GM18499 (cell line): ENCODE measurements at regions not wholly inside any gene's neighbourhood (a gene's known extent, or its start where the extent isn't known, plus 50 kb on each side); places are given as distances from the start of the nearest gene placed in this dataset.

Experiments
- ATAC-seq: cut with Tn5 transposase; IDR thresholded peaks from one replicate; pipeline ENCODE4 v1.9.1; 2021; ENCODE audit warnings: moderate number of reproducible peaks; ENCODE audit not compliant: insufficient read depth, unreplicated experiment

- no peak for ATAC-seq
These were observed 156.9 kb downstream of the USP12 start for GRCh38 chr13:27014406-27015359.

GRCh38 chr13:27012482-27013197, 159.0 kb downstream of the USP12 start:
- ATAC-seq: no peak

GRCh38 chr13:27011661-27012060, 159.9 kb downstream of the USP12 start:
- ATAC-seq: no peak

GRCh38 chr13:27008733-27009132, 162.9 kb downstream of the USP12 start:
- no peak for ATAC-seq

- ATAC-seq: no peak
These were observed 164.4 kb downstream of the USP12 start for GRCh38 chr13:27007166-27007565.

GRCh38 chr13:27006519-27007161, 165.0 kb downstream of the USP12 start:
- ATAC-seq: no peak

- no peak for ATAC-seq
These were observed 165.6 kb downstream of the USP12 start for GRCh38 chr13:27005976-27006518.

GRCh38 chr13:27005556-27005955, 166.1 kb downstream of the USP12 start:
- no peak for ATAC-seq

GRCh38 chr13:27004866-27005265, 166.7 kb downstream of the USP12 start:
- ATAC-seq: no peak

- ATAC-seq: no peak
These were observed 167.3 kb downstream of the USP12 start for GRCh38 chr13:27004326-27004725.

GRCh38 chr13:27001705-27002104, 169.9 kb downstream of the USP12 start:
- no peak for ATAC-seq

GRCh38 chr13:27000686-27001085, 170.9 kb downstream of the USP12 start:
- ATAC-seq: no peak

- no peak for ATAC-seq
These were observed 172.1 kb downstream of the USP12 start for GRCh38 chr13:26999499-26999898.

GRCh38 chr13:26998292-26998691, 173.3 kb downstream of the USP12 start:
- ATAC-seq: no peak

- ATAC-seq: peak; percentile 56
These were observed 174.5 kb downstream of the USP12 start for GRCh38 chr13:26996965-26997752.

GRCh38 chr13:26995159-26995558, 176.5 kb downstream of the USP12 start:
- no peak for ATAC-seq

GRCh38 chr13:26993780-26994179, 177.8 kb downstream of the USP12 start:
- no peak for ATAC-seq

- no peak for ATAC-seq
These were observed 178.5 kb downstream of the USP12 start for GRCh38 chr13:26992951-26993719.

GRCh38 chr13:26991508-26992181, 180.0 kb downstream of the USP12 start:
- no peak for ATAC-seq
